ENCODE measurements at regions not wholly inside any gene's neighbourhood (a gene's known extent, or its start where the extent isn't known, plus 50 kb on each side); places are given as distances from the start of the nearest gene placed in this dataset.

- intact Hi-C loops (cut with micrococcal nuclease): no loop called here
- Histone ChIP-seq H2BK20ac (ENCODE audit: low read depth, low read length) (no peak overlapping the region), H3K27ac (ENCODE audit: insufficient read depth, low read length) (no peak overlapping the region), H2BK15ac (ENCODE audit: low read depth, low read length) (no peak overlapping the region), H3K4me1 (ENCODE audit: control insufficient read depth, insufficient read depth, low read length) (no peaks in the 10 kb centered on the region), H2AK9ac (replicated peaks; ENCODE audit: low read depth, low read length, poor library complexity) (no peak overlapping the region), H3K4me3 (ENCODE audit: insufficient read depth, low read depth, low read length) (no peak overlapping the region), H2BK5ac (ENCODE audit: low read depth, low read length, poor library complexity, severe bottlenecking) (no peak overlapping the region), H2AK5ac (ENCODE audit: low read depth, low read length) (no peak overlapping the region), H3K56ac (ENCODE audit: extremely low read depth, insufficient read depth, low read length) (no peak overlapping the region), H3K4me2 (ENCODE audit: low read depth, low read length) (no peak overlapping the region), H4K5ac (ENCODE audit: low read depth, low read length) (no peak overlapping the region), H3K36me3 (ENCODE audit: control insufficient read depth, insufficient read depth, low read length) (no peaks in the 10 kb centered on the region), H4K20me1 (ENCODE audit: insufficient read depth, low read length) (no peaks in the 10 kb centered on the region), H3K18ac (ENCODE audit: low read depth, low read length) (no peak overlapping the region), H3K9me1 (ENCODE audit: insufficient read depth, low read length) (no peaks in the 10 kb centered on the region), H3K79me1 (ENCODE audit: low read depth in 1 of 2, low read length in 2 of 2) (no peaks in the 10 kb centered on the region), H3K4ac (ENCODE audit: low read depth, low read length) (no peak overlapping the region), H2AFZ (replicated peaks; ENCODE audit: low read length, poor library complexity) (no peak overlapping the region), H2BK120ac (ENCODE audit: low read depth, low read length) (no peak overlapping the region), H4K8ac (ENCODE audit: low read depth in 2 of 2, low read length in 2 of 2) (no peak overlapping the region), H3K23ac (ENCODE audit: low read depth, low read length) (no peak overlapping the region), H3K27me3 (ENCODE audit: control insufficient read depth, insufficient read depth, low read length) (no peaks in the 10 kb centered on the region), H3K14ac (replicated peaks; ENCODE audit: low read depth, low read length) (no peak overlapping the region), H3K9ac (ENCODE audit: low read depth, low read length) (no peak overlapping the region), H3K9me3 (ENCODE audit: control insufficient read depth, insufficient read depth, low read length) (no peaks in the 10 kb centered on the region), H4K91ac (ENCODE audit: insufficient read depth, low read depth, low read length) (no peak overlapping the region)
- in situ Hi-C loops (cut with MboI; ENCODE audit: low sequenced_read_pairs): no loop called here
- dilution Hi-C loops (cut with HindIII; ENCODE audit: low sequenced_read_pairs, unreplicated experiment): no loop called here
- no peak for ATAC-seq (ENCODE audit: low read depth)
- no peak for TF ChIP-seq CEBPB (IDR thresholded peaks at IDR 0.05; ENCODE audit: low read depth, low read length)
- no peak for TF ChIP-seq RAD21 (IDR thresholded peaks at IDR 0.05; ENCODE audit: low read length)
- POLR2A ChIA-PET (ENCODE audit: unreplicated experiment): no interaction called here
- no peak for DNase-seq
- no TSS peak for BruUV-seq (replicated peaks)
- WGBS, 2 experiments (ENCODE audit: extremely low coverage in 2 of 2, insufficient read length in 1 of 2): 67% methylated on average over 1 of the region's 2 CpGs; no CpG with 5 or more reads in 1 of the 2 experiments
- CTCF ChIA-PET: no interaction called here
Observed at GRCh38 chr3:168736202-168736601, 640.5 kb upstream of the GOLIM4 start.
